ENCODE measurements at regions not wholly inside any gene's neighbourhood (a gene's known extent, or its start where the extent isn't known, plus 50 kb on each side); places are given as distances from the start of the nearest gene placed in this dataset.

- DNase-seq (ENCODE audit: insufficient read length, low spot score, missing footprints): no peak
- Histone ChIP-seq H3K27ac (ENCODE audit: low read depth, low read length) (no peak overlapping the region), H3K4me2 (ENCODE audit: insufficient read depth, low read length) (no peak overlapping the region), H4K20me1 (ENCODE audit: insufficient read depth, low read length) (no peaks in the 10 kb centered on the region), H3K79me2 (ENCODE audit: insufficient read depth, low read length) (no peaks in the 10 kb centered on the region), H3K4me3 (ENCODE audit: insufficient read depth, low read length) (no peak overlapping the region), H3K9me3 (ENCODE audit: low read depth, low read length) (no peaks in the 10 kb centered on the region), H2AFZ (ENCODE audit: low read length) (no peak overlapping the region), H3K36me3 (ENCODE audit: insufficient read depth, low read length) (no peaks in the 10 kb centered on the region), H3K4me1 (ENCODE audit: insufficient read depth, low read length) (no peaks in the 10 kb centered on the region), H3K27me3 (ENCODE audit: insufficient read depth, low read length) (no peaks in the 10 kb centered on the region)
- TF ChIP-seq CTCF (IDR thresholded peaks at IDR 0.05; ENCODE audit: extremely low read depth, low read depth, low read length): no peak
Observed at GRCh38 chrX:11039926-11040325, 71.2 kb upstream of the HCCS start.

- Histone ChIP-seq H3K27me3 (ENCODE audit: insufficient read depth, low read length) (no peaks in the 10 kb centered on the region), H3K9me3 (ENCODE audit: low read depth, low read length) (no peaks in the 10 kb centered on the region), H3K27ac (ENCODE audit: low read depth, low read length) (no peak overlapping the region), H3K79me2 (ENCODE audit: insufficient read depth, low read length) (no peaks in the 10 kb centered on the region), H4K20me1 (ENCODE audit: insufficient read depth, low read length) (no peaks in the 10 kb centered on the region), H3K4me3 (ENCODE audit: insufficient read depth, low read length) (no peak overlapping the region), H2AFZ (ENCODE audit: low read length) (no peak overlapping the region), H3K36me3 (ENCODE audit: insufficient read depth, low read length) (no peaks in the 10 kb centered on the region), H3K4me1 (ENCODE audit: insufficient read depth, low read length) (no peaks in the 10 kb centered on the region), H3K4me2 (ENCODE audit: insufficient read depth, low read length) (no peak overlapping the region)
- no peak for DNase-seq (ENCODE audit: insufficient read length, low spot score, missing footprints)
- peak; percentile 30 for TF ChIP-seq CTCF (IDR thresholded peaks at IDR 0.05; ENCODE audit: extremely low read depth, low read depth, low read length)
Observed at GRCh38 chrX:11040405-11040804, 70.7 kb upstream of the HCCS start.

- no peak for DNase-seq (ENCODE audit: insufficient read length, low spot score, missing footprints)
- H2AFZ ChIP-seq (ENCODE audit: low read length): no peak overlapping the region
Observed at GRCh38 chrX:11040996-11041395, 70.1 kb upstream of the HCCS start.

GRCh38 chrX:11050013-11050412 is 61.1 kb upstream of the HCCS start:
- Histone ChIP-seq H3K27ac (ENCODE audit: low read depth, low read length) (no peak overlapping the region), H4K20me1 (ENCODE audit: insufficient read depth, low read length) (no peaks in the 10 kb centered on the region), H3K4me1 (ENCODE audit: insufficient read depth, low read length) (no peaks in the 10 kb centered on the region), H2AFZ (ENCODE audit: low read length) (no peak overlapping the region), H3K4me3 (ENCODE audit: insufficient read depth, low read length) (no peak overlapping the region), H3K36me3 (ENCODE audit: insufficient read depth, low read length) (no peaks in the 10 kb centered on the region), H3K79me2 (ENCODE audit: insufficient read depth, low read length) (no peaks in the 10 kb centered on the region), H3K9me3 (ENCODE audit: low read depth, low read length) (no peaks in the 10 kb centered on the region), H3K4me2 (ENCODE audit: insufficient read depth, low read length) (no peak overlapping the region), H3K27me3 (ENCODE audit: insufficient read depth, low read length) (no peaks in the 10 kb centered on the region)
- no peak for DNase-seq (ENCODE audit: insufficient read length, low spot score, missing footprints)
- TF ChIP-seq CTCF (IDR thresholded peaks at IDR 0.05; ENCODE audit: extremely low read depth, low read depth, low read length): no peak

More at GRCh38 chrX:11040996-11041395, 70.1 kb upstream of the HCCS start:
- Histone ChIP-seq H3K4me2 (ENCODE audit: insufficient read depth, low read length) (no peak overlapping the region), H3K4me3 (ENCODE audit: insufficient read depth, low read length) (no peak overlapping the region), H3K27ac (ENCODE audit: low read depth, low read length) (no peak overlapping the region), H3K36me3 (ENCODE audit: insufficient read depth, low read length) (no peaks in the 10 kb centered on the region), H3K79me2 (ENCODE audit: insufficient read depth, low read length) (no peaks in the 10 kb centered on the region), H3K9me3 (ENCODE audit: low read depth, low read length) (no peaks in the 10 kb centered on the region), H3K4me1 (ENCODE audit: insufficient read depth, low read length) (no peaks in the 10 kb centered on the region), H3K27me3 (ENCODE audit: insufficient read depth, low read length) (no peaks in the 10 kb centered on the region), H4K20me1 (ENCODE audit: insufficient read depth, low read length) (no peaks in the 10 kb centered on the region)
- TF ChIP-seq CTCF (IDR thresholded peaks at IDR 0.05; ENCODE audit: extremely low read depth, low read depth, low read length): no peak
